Trophoblast cell (in vitro differentiated cells and primary cell): ENCODE measurements at regions not wholly inside any gene's neighbourhood (a gene's known extent, or its start where the extent isn't known, plus 50 kb on each side); places are given as distances from the start of the nearest gene placed in this dataset.

Source experiments
- DNase-seq, 2 donors: peaks; one replicate each; pipeline ENCODE4 v3.0.0-alpha.2; 2016
- H2AFZ ChIP-seq: 2 replicates; pipeline ENCODE4 v1.6.1; 2013; ENCODE audit warnings: low read length, moderate library complexity, mild to moderate bottlenecking; ENCODE audit not compliant: insufficient read depth, poor library complexity
- H2AK5ac ChIP-seq: 2 replicates; pipeline ENCODE4 v1.6.1; 2013; ENCODE audit warnings: mild to moderate bottlenecking, low read length
- H2BK120ac ChIP-seq: 2 replicates; pipeline ENCODE4 v1.6.1; 2013; ENCODE audit warnings: low read length, mild to moderate bottlenecking, moderate library complexity; ENCODE audit not compliant: insufficient read depth, poor library complexity
- H2BK12ac ChIP-seq: 2 replicates; pipeline ENCODE4 v1.6.1; 2013; ENCODE audit warnings: mild to moderate bottlenecking, low read length, moderate library complexity
- H2BK5ac ChIP-seq: 2 replicates; pipeline ENCODE4 v1.6.1; 2013; ENCODE audit warnings: low read length, low read depth, moderate library complexity, mild to moderate bottlenecking; ENCODE audit not compliant: poor library complexity
- H3K14ac ChIP-seq: 2 replicates; pipeline ENCODE4 v1.6.1; 2013; ENCODE audit warnings: mild to moderate bottlenecking, low read length
- H3K18ac ChIP-seq: 2 replicates; pipeline ENCODE4 v1.6.1; 2013; ENCODE audit warnings: mild to moderate bottlenecking, low read length
- H3K23ac ChIP-seq: 2 replicates; pipeline ENCODE4 v1.6.1; 2013; ENCODE audit warnings: low read length
- H3K27ac ChIP-seq: 2 replicates; pipeline ENCODE4 v1.5.1; 2013; ENCODE audit warnings: low read depth, mild to moderate bottlenecking, inconsistent platforms, low read length, moderate library complexity
- H3K27me3 ChIP-seq: 2 replicates; pipeline ENCODE4 v1.6.1; 2013; ENCODE audit warnings: inconsistent platforms, mild to moderate bottlenecking, low read length, moderate library complexity; ENCODE audit not compliant: insufficient read depth
- H3K36me3 ChIP-seq, 2 experiments: 1 replicate in 1 of 2; 2 replicates in 1 of 2; pipeline ENCODE4 v1.6.1; 2013; ENCODE audit warnings: low read length in 2 of 2, mild to moderate bottlenecking in 2 of 2, moderate library complexity in 1 of 2; ENCODE audit not compliant: insufficient read depth in 2 of 2, control insufficient read depth in 1 of 2
- H3K4ac ChIP-seq: 2 replicates; pipeline ENCODE4 v1.6.1; 2013; ENCODE audit warnings: low read depth, mild to moderate bottlenecking, low read length, moderate library complexity
- H3K4me1 ChIP-seq, 2 experiments: 1 replicate in 1 of 2; 2 replicates in 1 of 2; pipeline ENCODE4 v1.6.1; 2013; ENCODE audit warnings: low read length in 2 of 2, mild to moderate bottlenecking in 2 of 2, moderate library complexity in 1 of 2; ENCODE audit not compliant: insufficient read depth in 2 of 2, control insufficient read depth in 1 of 2
- H3K4me2 ChIP-seq: 2 replicates; pipeline ENCODE4 v1.6.1; 2013; ENCODE audit warnings: inconsistent platforms, mild to moderate bottlenecking, low read length, moderate library complexity
- H3K4me3 ChIP-seq: 2 replicates; pipeline ENCODE4 v1.5.1; 2013; ENCODE audit warnings: mild to moderate bottlenecking, low read depth, low read length, inconsistent platforms
- H3K79me1 ChIP-seq: one replicate; pipeline ENCODE4 v1.6.1; 2013; ENCODE audit warnings: low read length
- H3K79me2 ChIP-seq: 2 replicates; pipeline ENCODE4 v1.6.1; 2013; ENCODE audit warnings: low read length, mild to moderate bottlenecking; ENCODE audit not compliant: control insufficient read depth, insufficient read depth, poor library complexity
- H3K9ac ChIP-seq: 2 replicates; pipeline ENCODE4 v1.6.1; 2013; ENCODE audit warnings: mild to moderate bottlenecking, low read length
- H3K9me3 ChIP-seq: 2 replicates; pipeline ENCODE4 v1.6.1; 2013; ENCODE audit warnings: low read depth, mild to moderate bottlenecking, control low read depth, inconsistent platforms, low read length; ENCODE audit not compliant: insufficient read depth
- H4K12ac ChIP-seq: 2 replicates; pipeline ENCODE4 v1.6.1; 2013; ENCODE audit warnings: low read depth, mild to moderate bottlenecking, low read length, moderate library complexity
- H4K8ac ChIP-seq: 2 replicates; pipeline ENCODE4 v1.6.1; 2013; ENCODE audit warnings: low read depth, mild to moderate bottlenecking, low read length, moderate library complexity
- H4K91ac ChIP-seq: one replicate; pipeline ENCODE4 v1.6.1; 2013; ENCODE audit warnings: low read depth, mild to moderate bottlenecking, low read length, moderate library complexity
- WGBS: extraction: QIAGEN DNeasy Blood & Tissue Kit; methylation state at CpG from one replicate; pipeline ENCODE4 v1.1.7; 2013; ENCODE audit warnings: missing lambda C conversion rate; ENCODE audit not compliant: insufficient read length, insufficient coverage; ENCODE audit errors: extremely low coverage; 5-methylcytosine and 5-hydroxymethylcytosine counted together

DNA sequence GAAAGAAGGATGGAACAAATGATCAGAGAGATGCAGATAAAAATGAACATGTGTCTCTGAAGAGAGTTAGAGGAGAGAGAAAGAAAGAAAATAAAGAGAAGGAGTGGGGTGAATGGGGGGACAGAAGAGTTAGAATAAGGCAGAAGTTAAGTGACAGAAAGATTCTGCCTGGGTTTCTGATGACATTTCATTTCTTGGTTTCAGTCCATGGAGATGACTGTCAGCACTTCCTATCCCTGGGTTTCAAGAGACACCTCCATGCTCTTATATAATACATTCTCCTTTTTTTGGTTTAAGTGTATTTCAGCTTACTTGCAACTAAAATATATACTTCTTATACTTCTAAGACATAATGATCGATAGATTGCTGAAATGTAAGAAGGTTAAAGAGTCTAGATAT lies 213.0 kb upstream of the IL12B start:
- no peak overlapping the region for H3K4ac ChIP-seq
- peaks cover 2% of the 10 kb centered on the region for H3K9me3 ChIP-seq
- no CpG with 5 or more reads among the region's 1 CpG for WGBS
- H3K4me2 ChIP-seq = no peak overlapping the region
- DNase-seq = no peak
- H3K27ac ChIP-seq = no peak overlapping the region
- H3K36me3 ChIP-seq = no peaks in the 10 kb centered on the region
- H3K79me2 ChIP-seq = no peaks in the 10 kb centered on the region
- H3K18ac ChIP-seq = no peak overlapping the region
- no peak overlapping the region for H3K14ac ChIP-seq
- H4K8ac ChIP-seq = no peak overlapping the region
- H3K79me1 ChIP-seq = no peaks in the 10 kb centered on the region
- H4K12ac ChIP-seq = no peak overlapping the region
- H3K4me1 ChIP-seq = no peaks in the 10 kb centered on the region
- H2BK5ac ChIP-seq = no peak overlapping the region
- H2AK5ac ChIP-seq = no peak overlapping the region
- H3K27me3 ChIP-seq = no peaks in the 10 kb centered on the region
- H2AFZ ChIP-seq = no peak overlapping the region
- H2BK12ac ChIP-seq = no peak overlapping the region
- no peak overlapping the region for H3K4me3 ChIP-seq
- no peak overlapping the region for H3K9ac ChIP-seq
- no peak overlapping the region for H4K91ac ChIP-seq
- no peak overlapping the region for H2BK120ac ChIP-seq
- H3K23ac ChIP-seq = no peak overlapping the region

DNA sequence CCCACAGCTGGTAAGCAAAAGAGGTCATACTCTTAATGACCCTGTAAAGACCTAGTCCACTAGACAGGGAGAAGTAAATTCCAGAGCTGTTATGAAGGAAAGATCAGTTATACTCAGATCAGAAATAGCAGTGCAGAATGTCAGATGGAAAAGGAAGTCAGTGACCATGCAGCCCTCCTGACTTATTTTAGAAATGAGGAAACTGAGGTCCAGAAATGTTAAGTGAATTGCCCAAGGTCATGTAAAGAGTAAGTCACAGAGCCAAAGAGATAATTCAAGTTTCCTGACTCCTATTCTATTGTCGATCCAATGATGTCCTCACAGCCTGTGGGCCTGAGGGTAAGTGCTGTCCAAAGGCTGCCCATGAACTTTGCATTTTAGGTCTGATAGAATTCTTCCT lies 214.9 kb upstream of the IL12B start:
- Histone ChIP-seq H3K4me3 (no peak overlapping the region), H3K4me1 (no peaks in the 10 kb centered on the region), H2BK5ac (no peak overlapping the region), H3K79me2 (no peaks in the 10 kb centered on the region), H3K27ac (no peak overlapping the region), H3K79me1 (no peaks in the 10 kb centered on the region), H3K18ac (no peak overlapping the region), H3K36me3 (no peaks in the 10 kb centered on the region), H2BK120ac (no peak overlapping the region), H2BK12ac (no peak overlapping the region), H4K8ac (no peak overlapping the region), H3K14ac (no peak overlapping the region), H4K12ac (no peak overlapping the region), H3K4ac (no peak overlapping the region), H2AFZ (no peak overlapping the region), H4K91ac (no peak overlapping the region), H2AK5ac (no peak overlapping the region), H3K9me3 (peaks cover 2% of the 10 kb centered on the region), H3K23ac (no peak overlapping the region), H3K4me2 (no peak overlapping the region), H3K9ac (no peak overlapping the region), H3K27me3 (no peaks in the 10 kb centered on the region)
- no peak for DNase-seq
- WGBS = no CpG with 5 or more reads among the region's 1 CpG

DNA sequence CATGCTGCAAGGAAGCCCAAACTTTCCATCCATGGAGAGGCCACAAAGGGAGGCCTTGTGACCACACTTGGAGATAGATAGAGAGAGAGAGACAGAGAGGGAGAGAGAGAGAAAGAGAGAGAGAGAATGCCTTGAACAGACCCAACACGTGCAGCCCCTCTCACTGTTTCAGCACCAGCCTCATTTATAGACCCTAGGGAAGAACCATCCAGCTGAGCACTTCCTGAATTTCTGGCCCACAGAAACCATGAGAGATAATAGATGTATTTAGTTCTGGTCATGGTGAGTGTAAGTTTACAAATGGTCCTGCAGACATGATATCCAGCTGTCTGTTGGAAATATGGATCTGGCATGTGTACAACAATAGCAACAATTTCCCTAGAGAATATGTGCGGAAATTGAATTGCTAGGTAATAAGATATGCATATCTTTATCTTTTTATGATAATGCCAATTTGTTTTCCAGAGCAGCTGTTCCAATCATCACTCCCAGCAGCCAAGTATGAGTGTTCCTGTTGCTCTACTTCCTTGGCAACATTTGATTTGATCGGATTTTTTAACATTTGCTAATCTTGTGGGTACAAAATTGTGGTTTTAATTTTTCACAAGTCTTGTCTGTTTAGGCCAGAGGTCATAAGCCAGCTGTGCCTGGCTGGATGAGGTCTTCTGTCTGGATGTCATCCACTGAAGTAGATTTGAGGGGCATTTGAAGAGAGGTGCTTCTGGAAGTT lies 217.3 kb upstream of the IL12B start:
- H3K23ac ChIP-seq = no peak overlapping the region
- no peaks in the 10 kb centered on the region for H3K79me1 ChIP-seq
- H3K4me2 ChIP-seq = no peak overlapping the region
- no peak for DNase-seq
- no peak overlapping the region for H2BK12ac ChIP-seq
- no peak overlapping the region for H2BK5ac ChIP-seq
- no peak overlapping the region for H3K4me3 ChIP-seq
- H3K4ac ChIP-seq = no peak overlapping the region
- no peak overlapping the region for H2BK120ac ChIP-seq
- no peak overlapping the region for H2AFZ ChIP-seq
- H3K9me3 ChIP-seq = peaks cover 2% of the 10 kb centered on the region
- H3K79me2 ChIP-seq = no peaks in the 10 kb centered on the region
- H3K27ac ChIP-seq = no peak overlapping the region
- no peak overlapping the region for H4K91ac ChIP-seq
- no CpG with 5 or more reads among the region's 3 CpGs for WGBS
- no peak overlapping the region for H2AK5ac ChIP-seq
- H3K9ac ChIP-seq = no peak overlapping the region
- no peaks in the 10 kb centered on the region for H3K27me3 ChIP-seq
- no peak overlapping the region for H3K14ac ChIP-seq
- H3K18ac ChIP-seq = no peak overlapping the region
- no peak overlapping the region for H4K12ac ChIP-seq
- no peaks in the 10 kb centered on the region for H3K4me1 ChIP-seq
- H3K36me3 ChIP-seq = no peaks in the 10 kb centered on the region
- H4K8ac ChIP-seq = no peak overlapping the region

DNA sequence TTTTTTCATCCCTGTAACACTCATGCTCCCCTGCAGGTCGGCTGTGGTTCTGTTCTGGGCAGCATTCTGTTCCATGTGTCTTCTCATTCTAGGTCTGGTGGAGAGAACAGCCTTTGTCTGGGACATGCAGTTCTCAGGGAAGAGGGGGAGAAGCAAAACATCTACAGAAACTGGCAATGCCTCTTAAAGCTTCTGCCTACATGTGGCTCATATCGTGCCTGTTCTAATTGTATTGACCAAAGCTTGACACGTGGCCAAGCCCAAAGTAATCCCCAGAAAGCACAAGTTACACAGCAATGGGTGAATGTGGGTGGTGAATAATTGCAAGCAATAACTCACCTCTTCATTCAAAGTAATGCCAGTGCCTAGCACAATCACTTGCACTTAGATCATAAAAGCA lies 218.2 kb upstream of the IL12B start:
- H2BK12ac ChIP-seq = no peak overlapping the region
- no peak for DNase-seq
- no peak overlapping the region for H2BK5ac ChIP-seq
- no peaks in the 10 kb centered on the region for H3K4me1 ChIP-seq
- H4K91ac ChIP-seq = no peak overlapping the region
- H3K23ac ChIP-seq = no peak overlapping the region
- H3K4me2 ChIP-seq = no peak overlapping the region
- no peaks in the 10 kb centered on the region for H3K79me1 ChIP-seq
- H3K79me2 ChIP-seq = no peaks in the 10 kb centered on the region
- H3K4me3 ChIP-seq = no peak overlapping the region
- no peak overlapping the region for H4K8ac ChIP-seq
- no peak overlapping the region for H2BK120ac ChIP-seq
- no peaks in the 10 kb centered on the region for H3K36me3 ChIP-seq
- H4K12ac ChIP-seq = no peak overlapping the region
- H3K18ac ChIP-seq = no peak overlapping the region
- no peak overlapping the region for H3K9ac ChIP-seq
- H3K27ac ChIP-seq = no peak overlapping the region
- H2AK5ac ChIP-seq = no peak overlapping the region
- H2AFZ ChIP-seq = no peak overlapping the region
- peaks cover 2% of the 10 kb centered on the region for H3K9me3 ChIP-seq
- H3K14ac ChIP-seq = no peak overlapping the region
- WGBS = no CpG with 5 or more reads among the region's 3 CpGs
- H3K27me3 ChIP-seq = no peaks in the 10 kb centered on the region
- H3K4ac ChIP-seq = no peak overlapping the region
